H9 (cell line): ENCODE measurements at regions not wholly inside any gene's neighbourhood (a gene's known extent, or its start where the extent isn't known, plus 50 kb on each side); places are given as distances from the start of the nearest gene placed in this dataset.

Experiments used
- DNase-seq: peaks from one replicate; pipeline ENCODE4 v3.0.0-alpha.2; 2017
- H2AFZ ChIP-seq: one replicate; pipeline ENCODE4 v1.6.1; 2013; ENCODE audit warnings: mild to moderate bottlenecking, low read length, control low read depth, moderate library complexity
- H2AK5ac ChIP-seq: 2 replicates; pipeline ENCODE4 v1.6.1; 2013; ENCODE audit warnings: low read length, control low read depth, mixed read lengths; ENCODE audit not compliant: insufficient read length
- H2BK120ac ChIP-seq: one replicate; pipeline ENCODE4 v1.6.1; 2013; ENCODE audit warnings: low read depth, mild to moderate bottlenecking, low read length, control low read depth, inconsistent platforms; ENCODE audit not compliant: poor library complexity, severe bottlenecking
- H2BK12ac ChIP-seq: 2 replicates; pipeline ENCODE4 v1.6.1; 2013; ENCODE audit warnings: low read length, control low read depth, mixed read lengths, low read depth; ENCODE audit not compliant: insufficient read length
- H2BK15ac ChIP-seq: 2 replicates; pipeline ENCODE4 v1.6.1; 2013; ENCODE audit warnings: low read depth, low read length, control low read depth
- H2BK20ac ChIP-seq: one replicate; pipeline ENCODE4 v1.6.1; 2013; ENCODE audit warnings: low read depth, mild to moderate bottlenecking, low read length, control low read depth, inconsistent platforms; ENCODE audit not compliant: poor library complexity, severe bottlenecking
- H2BK5ac ChIP-seq: 2 replicates; pipeline ENCODE4 v1.6.1; 2013; ENCODE audit warnings: low read length, control low read depth, mixed read lengths; ENCODE audit not compliant: insufficient read length
- H3K14ac ChIP-seq: 2 replicates; pipeline ENCODE4 v1.6.1; 2013; ENCODE audit warnings: low read length, control low read depth; ENCODE audit not compliant: insufficient read depth
- H3K18ac ChIP-seq: 2 replicates; pipeline ENCODE4 v1.6.1; 2013; ENCODE audit warnings: low read depth, mild to moderate bottlenecking, mixed read lengths, low read length, control low read depth; ENCODE audit not compliant: insufficient read length
- H3K23ac ChIP-seq: 2 replicates; pipeline ENCODE4 v1.6.1; 2013; ENCODE audit warnings: low read length, control low read depth, mixed read lengths, low read depth; ENCODE audit not compliant: insufficient read length
- H3K23me2 ChIP-seq: 2 replicates; pipeline ENCODE4 v1.6.1; 2013; ENCODE audit warnings: low read depth, mild to moderate bottlenecking, mixed read lengths, low read length, control low read depth; ENCODE audit not compliant: insufficient read length, poor library complexity, severe bottlenecking
- H3K27ac ChIP-seq: 2 replicates; pipeline ENCODE4 v1.5.1; 2013; ENCODE audit warnings: low read length, control low read depth, mixed read lengths, low read depth; ENCODE audit not compliant: insufficient read length
- H3K27me3 ChIP-seq: 2 replicates; pipeline ENCODE4 v1.6.1; 2013; ENCODE audit warnings: low read length, control low read depth, inconsistent platforms; ENCODE audit not compliant: insufficient read depth
- H3K4ac ChIP-seq: 2 replicates; pipeline ENCODE4 v1.6.1; 2013; ENCODE audit warnings: low read depth, mild to moderate bottlenecking, control low read depth, inconsistent platforms, low read length, moderate library complexity
- H3K4me1 ChIP-seq: 2 replicates; pipeline ENCODE4 v1.6.1; 2013; ENCODE audit warnings: low read length, control low read depth, inconsistent platforms; ENCODE audit not compliant: insufficient read depth
- H3K4me2 ChIP-seq: 2 replicates; pipeline ENCODE4 v1.6.1; 2013; ENCODE audit warnings: low read length, control low read depth, mixed read lengths; ENCODE audit not compliant: insufficient read length, insufficient read depth
- H3K56ac ChIP-seq: 2 replicates; pipeline ENCODE4 v1.6.1; 2013; ENCODE audit warnings: low read depth, mild to moderate bottlenecking, mixed read lengths, low read length, control low read depth; ENCODE audit not compliant: insufficient read length
- H3K79me1 ChIP-seq: 2 replicates; pipeline ENCODE4 v1.6.1; 2013; ENCODE audit warnings: low read depth, mild to moderate bottlenecking, moderate library complexity, low read length, control low read depth, inconsistent platforms; ENCODE audit not compliant: insufficient read depth, poor library complexity, severe bottlenecking
- H3K79me2 ChIP-seq: 2 replicates; pipeline ENCODE4 v1.6.1; 2013; ENCODE audit warnings: low read length, control low read depth, inconsistent platforms; ENCODE audit not compliant: insufficient read depth
- H3K9ac ChIP-seq: 2 replicates; pipeline ENCODE4 v1.6.1; 2013; ENCODE audit warnings: low read length, control low read depth, mixed read lengths; ENCODE audit not compliant: insufficient read length; ENCODE audit errors: extremely low read depth
- H3K9me3 ChIP-seq: one replicate; pipeline ENCODE4 v1.6.1; 2013; ENCODE audit warnings: low read depth, low read length, inconsistent platforms; ENCODE audit not compliant: control insufficient read depth
- H3T11ph ChIP-seq: one replicate; pipeline ENCODE4 v1.6.1; 2013; ENCODE audit warnings: mild to moderate bottlenecking, low read length, control low read depth, inconsistent platforms
- H4K20me1 ChIP-seq: one replicate; pipeline ENCODE4 v1.6.1; 2013; ENCODE audit not compliant: control insufficient read depth, insufficient read length, insufficient read depth
- H4K5ac ChIP-seq: 2 replicates; pipeline ENCODE4 v1.6.1; 2013; ENCODE audit warnings: low read depth, mild to moderate bottlenecking, mixed read lengths, low read length, control low read depth; ENCODE audit not compliant: insufficient read length
- H4K8ac ChIP-seq: replicated peaks from 2 replicates; pipeline ENCODE4 v1.6.1; 2013; ENCODE audit warnings: low read length, control low read depth, mixed read lengths, low read depth; ENCODE audit not compliant: insufficient read length
- H4K91ac ChIP-seq: 2 replicates; pipeline ENCODE4 v1.6.1; 2013; ENCODE audit warnings: low read depth, mild to moderate bottlenecking, moderate library complexity, mixed read lengths, low read length, control low read depth; ENCODE audit not compliant: insufficient read length
- H3K27ac Mint-ChIP-seq, 3 experiments: 2 replicates in 2 of 3; 3 replicates in 1 of 3; pipeline ENCODE4 v1.8.0; 2020 to 2021; ENCODE audit warnings: mixed read lengths in 3 of 3, mild to moderate bottlenecking in 1 of 3, moderate library complexity in 1 of 3
- H3K27me3 Mint-ChIP-seq: 2 replicates; pipeline ENCODE4 v1.8.0; 2021; ENCODE audit warnings: low read depth, mild to moderate bottlenecking, moderate library complexity, mixed read lengths
- H3K36me3 Mint-ChIP-seq, 3 experiments: 2 replicates in 2 of 3; 3 replicates in 1 of 3; pipeline ENCODE4 v1.8.0; 2020 to 2021; ENCODE audit warnings: low read depth in 3 of 3, mixed read lengths in 3 of 3; ENCODE audit not compliant: insufficient read depth in 1 of 3
- H3K4me1 Mint-ChIP-seq, 2 experiments: 2 replicates each; pipeline ENCODE4 v1.8.0; 2020; ENCODE audit warnings: mixed read lengths in 2 of 2
- H3K4me3 Mint-ChIP-seq, 2 experiments: 2 replicates in 1 of 2; 3 replicates in 1 of 2; pipeline ENCODE4 v1.8.0; 2020 to 2021; ENCODE audit warnings: mild to moderate bottlenecking in 2 of 2, mixed read lengths in 2 of 2, moderate library complexity in 1 of 2
- H3K9me3 Mint-ChIP-seq, 2 experiments: 2 replicates in 1 of 2; 3 replicates in 1 of 2; pipeline ENCODE4 v1.8.0; 2020; ENCODE audit warnings: mild to moderate bottlenecking in 2 of 2, mixed read lengths in 2 of 2, moderate library complexity in 1 of 2
- WGBS: extraction: QIAGEN DNeasy Blood & Tissue Kit; methylation state at CpG from one replicate; pipeline ENCODE4 v1.1.7; 2013; ENCODE audit warnings: missing lambda C conversion rate, low lambda C conversion rate, mixed read lengths; ENCODE audit not compliant: insufficient read length; ENCODE audit errors: extremely low coverage; 5-methylcytosine and 5-hydroxymethylcytosine counted together
- TF ChIP-seq, protein P1 (sequence below): fragments of 200-600 bp; sonication (generic); conservative IDR thresholded peaks from 3 replicates; pipeline ENCODE4 v1.8.0; 2021; ENCODE audit warnings: antibody characterized with exemption, mild to moderate bottlenecking

DNA sequence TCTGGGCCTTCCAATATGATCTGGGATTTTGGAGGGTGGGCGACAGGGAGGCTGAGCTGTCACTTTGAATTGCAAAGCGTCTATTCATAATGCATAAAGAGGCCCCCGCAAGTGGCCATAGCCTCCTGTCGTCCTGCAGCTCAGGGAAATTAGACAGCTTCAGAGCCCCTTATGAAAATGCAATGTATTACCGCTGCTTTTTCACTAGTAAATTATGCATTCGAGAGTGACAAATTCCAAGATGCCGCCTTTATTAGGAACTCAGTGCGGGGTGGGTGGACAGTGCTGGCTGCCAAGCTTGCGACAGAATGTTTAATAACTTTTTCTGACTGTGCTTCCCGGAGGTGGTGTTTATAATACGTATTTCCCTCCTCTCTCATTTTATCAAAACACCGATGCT lies 168.5 kb downstream of the DHX35 start:
- DNase-seq: no peak
- no peak overlapping the region for H3K4ac ChIP-seq
- H4K91ac ChIP-seq: no peak overlapping the region
- H3K14ac ChIP-seq: no peak overlapping the region
- no peaks in the 10 kb centered on the region for H4K20me1 ChIP-seq
- no peak overlapping the region for H3T11ph ChIP-seq
- Mint-ChIP-seq H3K4me1 (peaks cover 12 to 16% of the 10 kb centered on the region in 2 experiments), H3K9me3 (peaks cover 0 to 2% of the 10 kb centered on the region in 2 experiments; a peak in 2 of 5 replicates), H3K27ac (no peak overlapping the region), H3K4me3 (no peak overlapping the region), H3K36me3 (peaks cover 0 to under 1% (median 0%) of the 10 kb centered on the region in 3 experiments; a peak in 2 of 7 replicates), H3K27me3 (peaks cover 3% of the 10 kb centered on the region)
- H2BK20ac ChIP-seq: no peak overlapping the region
- no peak overlapping the region for H3K4me2 ChIP-seq
- H2AK5ac ChIP-seq: no peak overlapping the region
- no peak overlapping the region for H3K18ac ChIP-seq
- no peak overlapping the region for H4K8ac ChIP-seq
- H3K23me2 ChIP-seq: no peaks in the 10 kb centered on the region
- H3K23ac ChIP-seq: no peak overlapping the region
- H3K79me2 ChIP-seq: no peaks in the 10 kb centered on the region
- H3K9me3 ChIP-seq: no peaks in the 10 kb centered on the region
- H3K9ac ChIP-seq: no peak overlapping the region
- H3K27me3 ChIP-seq: no peaks in the 10 kb centered on the region
- no peak overlapping the region for H2AFZ ChIP-seq
- no peak overlapping the region for H2BK5ac ChIP-seq
- no peak overlapping the region for H3K27ac ChIP-seq
- H2BK12ac ChIP-seq: no peak overlapping the region
- H2BK120ac ChIP-seq: no peak overlapping the region
- TF ChIP-seq, protein P1, sequence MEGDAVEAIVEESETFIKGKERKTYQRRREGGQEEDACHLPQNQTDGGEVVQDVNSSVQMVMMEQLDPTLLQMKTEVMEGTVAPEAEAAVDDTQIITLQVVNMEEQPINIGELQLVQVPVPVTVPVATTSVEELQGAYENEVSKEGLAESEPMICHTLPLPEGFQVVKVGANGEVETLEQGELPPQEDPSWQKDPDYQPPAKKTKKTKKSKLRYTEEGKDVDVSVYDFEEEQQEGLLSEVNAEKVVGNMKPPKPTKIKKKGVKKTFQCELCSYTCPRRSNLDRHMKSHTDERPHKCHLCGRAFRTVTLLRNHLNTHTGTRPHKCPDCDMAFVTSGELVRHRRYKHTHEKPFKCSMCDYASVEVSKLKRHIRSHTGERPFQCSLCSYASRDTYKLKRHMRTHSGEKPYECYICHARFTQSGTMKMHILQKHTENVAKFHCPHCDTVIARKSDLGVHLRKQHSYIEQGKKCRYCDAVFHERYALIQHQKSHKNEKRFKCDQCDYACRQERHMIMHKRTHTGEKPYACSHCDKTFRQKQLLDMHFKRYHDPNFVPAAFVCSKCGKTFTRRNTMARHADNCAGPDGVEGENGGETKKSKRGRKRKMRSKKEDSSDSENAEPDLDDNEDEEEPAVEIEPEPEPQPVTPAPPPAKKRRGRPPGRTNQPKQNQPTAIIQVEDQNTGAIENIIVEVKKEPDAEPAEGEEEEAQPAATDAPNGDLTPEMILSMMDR: no peak
- peaks cover 8% of the 10 kb centered on the region; the same call in 1 of the 2 replicates for H3K4me1 ChIP-seq
- WGBS: no CpG with 5 or more reads among the region's 12 CpGs
- H2BK15ac ChIP-seq: no peak overlapping the region
- no peak overlapping the region for H3K56ac ChIP-seq
- no peaks in the 10 kb centered on the region for H3K79me1 ChIP-seq
- H4K5ac ChIP-seq: no peak overlapping the region
